Activated CD8-positive, alpha-beta T cell treated with anti-CD3 and anti-CD28 coated beads, Interleukin-2, amount 10 ng/mL, durations not matched to agents 7 days and 5 days (primary cell): ENCODE measurements at regions not wholly inside any gene's neighbourhood (a gene's known extent, or its start where the extent isn't known, plus 50 kb on each side); places are given as distances from the start of the nearest gene placed in this dataset.

ENCODE experiments used
- ATAC-seq: fragments of 150-1000 bp; cut with Tn5 transposase; one replicate; pipeline ENCODE4 v1.10.0; 2021; ENCODE audit warnings: moderate library complexity
- CTCF ChIA-PET: fragments of 350-600 bp; sonication (Branson Sonifier 250); formaldehyde crosslinking; loops from one replicate; lab custom pipeline; 2021; ENCODE audit warnings: antibody characterized with exemption; lab: Charles Lee
- POLR2A ChIA-PET: fragments of 350-600 bp; sonication (Branson Sonifier 250); formaldehyde crosslinking; loops from one replicate; lab custom pipeline; 2021; ENCODE audit warnings: antibody characterized with exemption; lab: Charles Lee
- DNase-seq: peaks from one replicate; pipeline ENCODE4 v3.0.0-alpha.2; 2020
- H3K27ac Mint-ChIP-seq: one replicate; pipeline ENCODE4 v1.8.0; 2021; ENCODE audit warnings: mild to moderate bottlenecking, mixed read lengths
- H3K27me3 Mint-ChIP-seq: one replicate; pipeline ENCODE4 v1.8.0; 2021; ENCODE audit warnings: low read depth, mixed read lengths
- H3K36me3 Mint-ChIP-seq: one replicate; pipeline ENCODE4 v1.8.0; 2021; ENCODE audit warnings: low read depth, mixed read lengths
- H3K4me1 Mint-ChIP-seq: one replicate; pipeline ENCODE4 v1.8.0; 2021; ENCODE audit warnings: low read depth, mixed read lengths
- H3K4me3 Mint-ChIP-seq: one replicate; pipeline ENCODE4 v1.8.0; 2021; ENCODE audit warnings: mild to moderate bottlenecking, mixed read lengths
- H3K9me3 Mint-ChIP-seq: one replicate; pipeline ENCODE4 v1.8.0; 2022; ENCODE audit warnings: mixed read lengths; ENCODE audit not compliant: insufficient read depth

DNA sequence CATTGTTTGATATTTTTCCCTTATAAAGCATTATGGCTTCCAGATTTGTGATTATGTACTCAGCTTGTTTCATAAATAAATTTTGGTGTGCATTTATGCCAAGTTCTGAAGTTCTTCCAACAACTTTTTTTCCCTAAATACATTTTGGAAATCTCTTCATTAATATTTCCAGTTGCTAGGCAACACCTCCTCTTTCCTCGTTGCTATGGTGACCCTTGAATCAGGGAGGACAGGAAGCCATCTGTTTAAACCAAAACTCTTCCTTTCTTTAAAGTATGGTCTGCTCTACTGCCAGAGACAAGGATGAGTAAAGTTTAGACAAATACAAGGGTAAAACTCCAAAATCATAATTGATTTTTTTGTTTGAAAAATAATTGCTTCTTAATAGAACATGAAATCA is 779.3 kb downstream of the CDH9 start:
- Mint-ChIP-seq H3K27me3 (no peaks in the 10 kb centered on the region), H3K9me3 (peaks cover 12% of the 10 kb centered on the region), H3K4me1 (no peaks in the 10 kb centered on the region), H3K36me3 (no peaks in the 10 kb centered on the region), H3K27ac (no peak overlapping the region), H3K4me3 (no peak overlapping the region)
- POLR2A ChIA-PET: no interaction called here
- CTCF ChIA-PET: no interaction called here
- DNase-seq (no peak), ATAC-seq (no peak)

DNA sequence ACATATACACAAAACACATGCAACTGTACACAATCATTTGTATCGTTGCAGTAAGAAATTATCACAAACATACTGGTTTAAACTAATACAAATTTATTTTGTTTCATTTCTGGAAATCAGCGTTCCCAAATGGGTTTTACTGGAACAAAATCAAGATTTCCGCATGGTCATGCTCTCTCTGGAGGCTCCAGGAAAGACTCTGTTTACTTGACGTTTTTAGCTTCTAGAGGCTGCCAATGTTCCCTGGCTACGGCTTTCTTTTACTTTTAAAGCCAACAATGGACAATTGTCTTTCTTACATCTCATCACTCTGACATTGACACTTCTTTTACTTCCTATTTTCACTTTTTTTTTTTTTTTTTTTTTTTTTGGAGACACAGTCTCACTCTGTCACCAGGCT is 793.1 kb downstream of the CDH9 start:
- ATAC-seq (no peak), DNase-seq (no peak)
- ChIA-PET CTCF (no interaction called here), POLR2A (no interaction called here)
- no peak overlapping the region for H3K4me3 Mint-ChIP-seq
- H3K4me1 Mint-ChIP-seq: no peaks in the 10 kb centered on the region
- no peaks in the 10 kb centered on the region for H3K27me3 Mint-ChIP-seq
- H3K9me3 Mint-ChIP-seq: peaks cover 5% of the 10 kb centered on the region
- no peak overlapping the region for H3K27ac Mint-ChIP-seq
- no peaks in the 10 kb centered on the region for H3K36me3 Mint-ChIP-seq

DNA sequence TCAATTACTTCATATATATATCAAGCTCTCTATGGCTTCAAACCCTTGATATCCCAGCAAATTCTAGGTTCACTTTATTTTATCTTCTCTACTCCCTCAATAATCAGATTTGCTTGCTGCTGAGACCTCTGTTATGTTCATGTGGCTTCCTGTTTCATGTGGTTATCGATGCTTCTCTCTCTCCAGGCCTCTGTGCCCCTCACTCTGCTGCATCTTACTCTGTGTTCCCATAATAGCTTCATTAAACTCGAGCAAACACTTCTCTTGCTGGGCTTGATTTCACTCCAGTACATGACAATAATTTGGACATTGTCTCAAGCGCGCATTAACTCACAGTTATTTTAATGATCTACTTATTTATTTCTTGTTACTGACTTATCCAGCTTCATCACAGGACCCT is 798.8 kb downstream of the CDH9 start:
- H3K36me3 Mint-ChIP-seq: no peaks in the 10 kb centered on the region
- H3K4me3 Mint-ChIP-seq: no peak overlapping the region
- ChIA-PET POLR2A (no interaction called here), CTCF (no interaction called here)
- DNase-seq (no peak), ATAC-seq (no peak)
- no peaks in the 10 kb centered on the region for H3K27me3 Mint-ChIP-seq
- no peak overlapping the region for H3K27ac Mint-ChIP-seq
- H3K4me1 Mint-ChIP-seq: no peaks in the 10 kb centered on the region
- H3K9me3 Mint-ChIP-seq: peaks cover 11% of the 10 kb centered on the region

DNA sequence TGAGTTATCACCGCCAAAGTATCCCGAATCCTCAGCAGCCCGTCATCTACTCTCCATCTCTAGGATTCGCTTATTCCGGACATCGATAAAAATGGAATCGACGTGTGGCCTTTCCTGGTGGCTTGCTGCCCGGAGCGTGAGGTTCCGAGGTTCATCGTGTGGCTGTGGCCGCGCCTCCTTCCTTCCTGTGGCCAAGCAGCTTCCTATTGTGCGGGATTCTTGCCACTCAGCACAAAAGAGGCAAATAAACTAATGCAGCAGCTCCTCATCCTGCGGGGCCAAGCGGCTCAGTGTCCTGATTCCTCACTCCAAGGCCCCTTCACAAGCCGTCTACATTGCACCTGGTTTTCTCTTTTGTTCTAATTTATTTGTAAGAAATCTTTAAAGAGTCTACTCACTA is 800.9 kb downstream of the CDH9 start:
- no peak for DNase-seq
- POLR2A ChIA-PET: no interaction called here
- ATAC-seq: no peak
- Mint-ChIP-seq H3K27me3 (no peaks in the 10 kb centered on the region), H3K9me3 (peaks cover 21% of the 10 kb centered on the region), H3K36me3 (no peaks in the 10 kb centered on the region), H3K27ac (no peak overlapping the region), H3K4me3 (no peak overlapping the region), H3K4me1 (no peaks in the 10 kb centered on the region)
- CTCF ChIA-PET: no interaction called here

DNA sequence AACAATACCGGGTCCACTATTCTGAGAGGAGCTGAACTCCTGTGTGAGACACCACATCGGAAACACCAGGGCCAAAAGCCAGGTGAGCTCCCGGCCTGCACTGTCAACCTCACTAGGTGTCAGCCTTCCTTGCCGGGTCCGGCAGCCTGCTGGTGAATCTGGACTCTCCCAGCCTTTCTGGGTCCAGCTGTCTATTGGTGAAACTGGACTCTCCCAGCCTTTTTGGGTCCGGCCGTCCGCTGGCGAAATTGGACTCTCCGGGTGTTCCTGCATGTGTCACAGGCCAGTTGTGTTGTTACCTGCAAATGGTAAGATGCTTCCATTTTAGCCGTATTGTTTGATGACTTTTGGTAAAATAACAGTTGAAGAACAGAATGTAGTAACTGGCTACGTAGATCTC is 801.5 kb downstream of the CDH9 start:
- Mint-ChIP-seq H3K27ac (no peak overlapping the region), H3K9me3 (peaks cover 23% of the 10 kb centered on the region), H3K36me3 (no peaks in the 10 kb centered on the region), H3K4me1 (no peaks in the 10 kb centered on the region), H3K27me3 (no peaks in the 10 kb centered on the region), H3K4me3 (no peak overlapping the region)
- DNase-seq (no peak), ATAC-seq (no peak)
- ChIA-PET CTCF (no interaction called here), POLR2A (no interaction called here)

DNA sequence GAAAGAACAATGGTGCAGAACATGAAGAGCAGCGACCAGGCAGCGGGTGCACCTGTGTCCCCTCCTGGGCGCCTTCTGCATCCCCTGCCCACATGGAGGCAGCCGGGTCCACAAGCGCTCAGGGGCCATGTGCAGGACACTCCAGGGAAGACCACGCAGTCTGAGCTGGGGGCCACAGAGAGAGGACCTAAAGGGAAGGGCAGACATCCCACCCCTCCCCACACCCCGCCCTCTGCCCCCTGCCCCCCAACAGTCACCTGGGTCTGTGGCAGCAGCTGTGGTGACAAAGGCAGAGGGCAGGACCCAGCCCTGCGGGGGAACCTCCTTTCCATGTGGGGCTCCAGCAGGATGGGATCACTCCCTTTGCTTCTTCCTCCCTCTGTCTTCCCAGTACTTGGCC is 805.7 kb downstream of the CDH9 start:
- Mint-ChIP-seq H3K27me3 (no peaks in the 10 kb centered on the region), H3K27ac (no peak overlapping the region), H3K4me3 (no peak overlapping the region), H3K4me1 (no peaks in the 10 kb centered on the region), H3K9me3 (peaks cover 32% of the 10 kb centered on the region), H3K36me3 (no peaks in the 10 kb centered on the region)
- ATAC-seq: no peak
- ChIA-PET CTCF (no interaction called here), POLR2A (no interaction called here)
- DNase-seq: no peak

DNA sequence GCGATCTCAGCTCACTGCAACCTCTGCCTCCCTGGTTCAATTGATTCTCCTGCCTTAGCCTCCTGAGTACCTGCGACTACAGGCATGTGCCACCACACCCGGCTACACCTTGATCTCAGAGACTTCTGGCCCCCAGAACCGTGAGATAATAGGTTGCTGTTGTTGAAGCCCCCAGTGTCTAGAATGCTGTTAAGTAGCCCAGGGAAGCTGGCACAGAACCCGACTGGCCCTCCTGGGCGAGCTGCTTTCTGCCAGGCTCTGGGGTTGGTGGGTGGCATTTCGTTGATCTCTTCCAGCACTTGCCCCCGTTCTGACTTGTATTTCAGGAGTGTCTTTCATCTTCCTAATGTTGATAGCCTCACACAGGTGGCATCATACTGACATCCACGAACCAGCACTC is 807.1 kb downstream of the CDH9 start:
- H3K9me3 Mint-ChIP-seq: peaks cover 44% of the 10 kb centered on the region
- peaks cover 2% of the 10 kb centered on the region for H3K36me3 Mint-ChIP-seq
- POLR2A ChIA-PET: no interaction called here
- no peaks in the 10 kb centered on the region for H3K27me3 Mint-ChIP-seq
- no peaks in the 10 kb centered on the region for H3K4me1 Mint-ChIP-seq
- ATAC-seq (no peak), DNase-seq (no peak)
- no peak overlapping the region for H3K27ac Mint-ChIP-seq
- no peak overlapping the region for H3K4me3 Mint-ChIP-seq
- CTCF ChIA-PET: no interaction called here

DNA sequence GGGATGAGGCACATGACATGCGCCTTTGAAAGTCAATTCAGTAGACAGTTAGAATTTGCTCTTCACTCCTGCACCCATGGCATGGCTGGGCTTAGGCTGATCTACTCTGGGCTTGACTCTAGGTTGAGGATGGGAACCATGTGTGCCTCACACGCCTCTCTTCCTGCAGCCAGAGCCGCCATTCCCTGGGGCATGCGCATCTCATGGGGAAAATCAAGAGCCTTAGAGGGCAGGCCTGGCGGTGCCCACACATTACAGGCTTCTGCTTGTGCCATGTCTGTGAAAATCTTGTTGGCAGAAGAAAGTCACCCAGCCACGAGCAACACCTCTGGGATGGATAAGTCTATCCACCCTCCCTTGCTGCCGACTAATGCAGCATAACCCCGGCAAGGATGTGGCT is 808.5 kb downstream of the CDH9 start:
- Mint-ChIP-seq H3K27me3 (no peaks in the 10 kb centered on the region), H3K9me3 (peaks cover 53% of the 10 kb centered on the region), H3K4me3 (no peak overlapping the region), H3K4me1 (no peaks in the 10 kb centered on the region), H3K27ac (no peak overlapping the region), H3K36me3 (peaks cover 2% of the 10 kb centered on the region)
- ChIA-PET POLR2A (no interaction called here), CTCF (no interaction called here)
- ATAC-seq (no peak), DNase-seq (no peak)

DNA sequence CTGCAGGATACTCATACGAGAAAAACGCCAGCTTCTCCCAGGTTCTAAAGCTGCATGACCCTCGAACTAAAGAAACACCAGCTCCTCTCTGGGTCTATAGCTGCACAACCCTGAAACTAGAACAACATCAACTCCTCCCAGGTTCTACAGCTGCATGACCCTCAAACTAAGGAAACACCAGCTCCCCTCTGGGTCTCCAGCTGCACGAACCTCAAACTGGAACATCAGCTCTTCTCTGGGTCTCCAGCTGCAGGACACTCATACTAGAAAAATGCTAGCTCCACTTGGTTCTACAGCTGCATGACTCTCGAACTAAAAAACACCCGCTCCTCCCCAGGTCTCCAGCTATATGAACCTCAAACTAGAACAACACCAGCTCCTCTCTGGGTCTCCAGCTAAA is 811.1 kb downstream of the CDH9 start:
- Mint-ChIP-seq H3K27ac (no peak overlapping the region), H3K27me3 (no peaks in the 10 kb centered on the region)
- CTCF ChIA-PET: no interaction called here

DNA sequence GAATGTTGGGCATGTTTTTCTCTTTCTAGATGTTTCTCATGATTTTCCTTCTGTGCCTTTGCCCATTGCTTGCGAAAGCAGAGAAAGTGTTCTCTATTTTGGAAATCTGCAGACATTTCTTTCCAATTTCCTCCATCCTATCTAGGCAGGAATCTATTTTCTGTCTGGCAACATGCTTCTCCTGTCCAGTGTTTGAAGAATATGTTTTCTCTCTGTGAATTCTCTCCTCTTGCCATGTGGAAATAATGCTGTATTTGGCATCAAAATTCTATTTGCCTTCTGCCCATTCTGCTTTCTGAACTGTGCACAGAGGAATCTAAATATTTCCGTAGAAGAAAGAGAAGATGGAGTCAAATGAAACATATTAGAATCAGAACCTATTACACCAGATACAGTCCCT is 833.3 kb downstream of the CDH9 start:
- Mint-ChIP-seq H3K9me3 (peaks cover 25% of the 10 kb centered on the region), H3K27ac (no peak overlapping the region), H3K4me1 (no peaks in the 10 kb centered on the region), H3K27me3 (no peaks in the 10 kb centered on the region), H3K4me3 (no peak overlapping the region), H3K36me3 (no peaks in the 10 kb centered on the region)
- ChIA-PET POLR2A (no interaction called here), CTCF (no interaction called here)
- ATAC-seq (no peak), DNase-seq (no peak)

More for the DNA sequence above, 811.1 kb downstream of the CDH9 start:
- POLR2A ChIA-PET: no interaction called here
- Mint-ChIP-seq H3K9me3 (peaks cover 48% of the 10 kb centered on the region), H3K4me1 (no peaks in the 10 kb centered on the region), H3K36me3 (peaks cover 2% of the 10 kb centered on the region), H3K4me3 (no peak overlapping the region)
- ATAC-seq (no peak), DNase-seq (no peak)

DNA sequence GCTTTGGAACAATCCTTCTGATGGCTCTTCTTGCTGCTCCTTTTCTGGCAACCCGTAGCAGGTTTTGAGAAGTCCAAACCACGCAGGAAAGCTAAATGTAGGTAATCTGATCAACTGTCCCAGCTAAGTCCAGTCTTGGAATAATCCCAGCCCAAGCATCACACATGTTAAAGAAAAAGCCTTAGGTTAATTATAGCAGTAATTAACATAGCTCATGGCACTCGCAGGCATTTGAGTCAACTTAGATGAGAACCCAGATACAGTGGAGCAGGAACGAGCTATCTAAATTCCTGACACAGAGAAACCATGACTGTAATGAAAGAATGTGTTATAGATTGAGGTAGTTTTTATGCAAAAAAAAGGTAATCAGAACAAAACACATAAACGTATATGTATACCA is 844.8 kb downstream of the CDH9 start:
- peaks cover 16% of the 10 kb centered on the region for H3K9me3 Mint-ChIP-seq
- H3K27me3 Mint-ChIP-seq: no peaks in the 10 kb centered on the region
- no peaks in the 10 kb centered on the region for H3K4me1 Mint-ChIP-seq
- CTCF ChIA-PET: no interaction called here
- no peak for ATAC-seq
- H3K36me3 Mint-ChIP-seq: no peaks in the 10 kb centered on the region
- H3K27ac Mint-ChIP-seq: no peak overlapping the region
- POLR2A ChIA-PET: no interaction called here
- H3K4me3 Mint-ChIP-seq: no peak overlapping the region
- no peak for DNase-seq

DNA sequence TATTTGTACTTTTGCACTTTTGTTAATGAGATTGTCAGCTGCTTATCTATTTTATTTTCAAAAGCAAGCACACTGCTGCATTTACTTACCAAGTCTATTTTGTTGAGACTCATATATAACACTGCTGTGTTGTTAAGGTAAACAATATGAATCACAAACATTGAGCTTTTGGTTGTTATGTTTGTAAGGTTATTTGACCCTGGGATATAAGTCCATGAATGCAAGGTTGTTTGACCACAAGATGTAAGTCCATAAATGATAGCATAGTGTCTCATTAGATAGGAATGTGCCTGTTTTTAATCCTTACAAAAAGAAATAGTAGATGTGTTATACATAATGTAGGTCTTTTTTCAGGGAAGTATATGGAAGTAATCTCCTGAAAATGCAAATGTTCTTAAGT is 845.9 kb downstream of the CDH9 start:
- Mint-ChIP-seq H3K9me3 (peaks cover 14% of the 10 kb centered on the region), H3K27ac (no peak overlapping the region), H3K36me3 (no peaks in the 10 kb centered on the region), H3K4me1 (no peaks in the 10 kb centered on the region), H3K4me3 (no peak overlapping the region), H3K27me3 (no peaks in the 10 kb centered on the region)
- CTCF ChIA-PET: no interaction called here
- POLR2A ChIA-PET: no interaction called here
- DNase-seq: no peak
- ATAC-seq: no peak

DNA sequence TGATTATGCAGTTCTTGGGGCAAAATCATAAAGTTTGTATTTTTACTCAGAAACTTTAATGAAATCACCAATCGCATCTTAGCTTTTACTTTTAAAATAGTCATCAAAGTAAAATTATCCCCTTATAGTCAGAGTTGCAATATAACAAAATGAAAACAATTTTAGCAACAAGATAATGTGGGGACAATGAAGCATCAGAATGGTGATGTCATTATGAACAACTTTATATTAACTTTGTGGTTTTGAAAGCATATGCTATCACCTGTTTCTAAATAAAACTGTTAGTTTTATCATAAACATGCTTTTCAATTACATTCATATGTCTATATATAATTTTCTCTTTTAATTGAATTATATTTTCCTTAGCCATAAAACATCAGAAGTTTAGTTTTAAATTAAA is 856.8 kb downstream of the CDH9 start:
- Mint-ChIP-seq H3K27ac (no peak overlapping the region), H3K4me1 (no peaks in the 10 kb centered on the region), H3K36me3 (no peaks in the 10 kb centered on the region), H3K4me3 (no peak overlapping the region), H3K27me3 (no peaks in the 10 kb centered on the region), H3K9me3 (peaks cover 9% of the 10 kb centered on the region)
- ATAC-seq: no peak
- CTCF ChIA-PET: no interaction called here
- no peak for DNase-seq
- POLR2A ChIA-PET: no interaction called here
